Kasumi-1 (cell line): ENCODE measurements at regions not wholly inside any gene's neighbourhood (a gene's known extent, or its start where the extent isn't known, plus 50 kb on each side); places are given as distances from the start of the nearest gene placed in this dataset.

Experiments
- DNase-seq, 2 experiments: peaks; one replicate each; lab custom pipeline; 2025; lab: John Stamatoyannopoulos, UW

DNA sequence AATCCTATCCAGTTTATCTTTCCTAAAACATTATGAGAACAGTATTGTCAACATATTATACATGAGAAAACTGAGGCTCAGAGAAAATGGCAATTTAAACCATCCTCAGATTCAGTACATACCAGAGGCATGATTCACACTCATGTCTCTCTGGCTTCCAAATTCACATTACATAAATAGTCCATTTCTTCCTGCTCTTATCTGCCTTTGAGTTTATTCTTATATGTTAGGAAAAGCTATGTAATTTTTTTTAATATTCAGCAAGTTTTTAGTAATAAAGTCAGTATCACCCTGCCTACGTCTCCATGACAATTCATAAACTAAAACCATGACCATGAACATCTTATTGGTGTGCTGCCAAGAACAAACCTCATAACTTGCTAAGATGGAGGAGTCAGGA, 1260.2 kb upstream of the SORCS1 start:
- DNase-seq, result no peak

DNA sequence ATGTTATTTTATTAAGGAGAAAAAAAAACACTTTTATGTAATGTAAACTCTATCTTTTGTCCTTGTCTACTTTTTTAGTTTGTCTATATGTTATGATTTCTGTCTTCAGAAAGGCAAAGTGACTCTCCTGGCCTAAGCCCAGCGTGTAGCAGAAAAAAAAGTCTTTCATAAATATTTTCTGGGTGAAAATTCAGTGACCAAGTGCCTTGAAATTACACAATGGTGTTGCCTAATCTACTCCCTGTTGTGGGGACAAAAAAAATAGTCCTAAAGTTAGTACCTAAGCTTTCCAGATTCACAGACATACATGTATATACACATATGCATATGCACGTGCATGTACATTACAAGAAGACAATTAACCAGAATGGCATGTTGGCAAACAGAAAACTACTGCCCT, 1257.8 kb upstream of the SORCS1 start:
- DNase-seq, result no peak

- no peak for DNase-seq
These were observed 1256.8 kb upstream of the SORCS1 start for GRCh38 chr10:108421266-108421665.

DNA sequence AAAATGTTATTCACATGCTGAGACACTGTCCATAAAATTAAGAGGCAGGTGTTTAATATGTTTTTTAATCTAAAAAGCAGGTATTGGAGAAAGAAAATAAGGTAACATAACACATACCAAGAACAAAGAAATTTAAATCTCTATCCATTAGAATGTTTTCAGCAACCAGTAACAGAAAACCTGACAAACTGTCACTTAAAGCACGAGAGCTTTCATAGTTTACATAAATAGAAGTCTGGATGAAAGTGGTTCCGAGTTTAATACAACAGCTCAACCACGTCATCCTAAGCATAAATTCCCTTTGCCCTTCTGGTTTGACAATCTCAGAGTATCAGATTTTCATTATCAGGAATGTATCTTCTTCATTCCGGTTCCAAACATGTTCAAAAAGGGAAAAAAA, 1249.4 kb upstream of the SORCS1 start:
- DNase-seq, result no peak

DNA sequence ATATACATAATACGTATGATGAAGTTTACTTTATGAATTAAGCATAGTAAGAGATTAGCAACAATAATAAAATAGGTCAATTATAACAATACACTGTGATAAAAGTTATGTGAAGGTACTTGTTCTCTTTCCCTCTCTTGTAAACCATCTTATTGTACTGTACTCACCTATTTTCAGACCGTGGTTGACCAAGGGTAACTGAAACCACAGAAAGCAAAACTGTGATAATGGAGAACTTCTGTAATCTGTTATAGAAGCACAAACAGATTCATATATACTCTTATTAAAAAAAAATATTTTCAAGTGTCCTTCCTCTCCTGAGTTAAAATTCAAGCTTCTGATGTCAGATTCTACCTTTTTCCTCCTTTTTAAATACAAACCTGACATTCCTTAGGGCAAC, 1247.8 kb upstream of the SORCS1 start:
- DNase-seq, result no peak

GRCh38 chr10:108411894-108412293, 1247.4 kb upstream of the SORCS1 start:
- DNase-seq, result no peak

DNA sequence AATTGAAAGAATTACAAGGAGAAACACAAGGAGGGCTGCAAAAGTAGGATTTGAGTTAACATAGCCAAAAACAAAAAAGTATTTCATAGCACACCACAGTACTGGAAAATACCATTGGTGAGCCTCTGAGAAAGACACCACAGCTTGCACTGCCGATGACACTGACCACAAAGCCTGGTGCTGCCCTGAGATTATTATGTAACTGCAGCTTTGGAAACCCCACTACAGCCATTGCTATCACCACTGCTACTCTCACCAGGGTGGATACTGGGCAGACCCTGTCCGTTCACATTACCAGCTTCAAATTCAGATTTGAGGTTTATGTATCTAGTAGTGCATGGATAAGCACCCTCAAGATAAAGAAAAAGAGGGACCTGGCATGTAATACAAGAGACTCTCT, 1246.7 kb upstream of the SORCS1 start:
- DNase-seq, result no peak

GRCh38 chr10:108410236-108410635, 1245.7 kb upstream of the SORCS1 start:
- peak in 1 of 2 experiments; percentile 17 for DNase-seq

DNA sequence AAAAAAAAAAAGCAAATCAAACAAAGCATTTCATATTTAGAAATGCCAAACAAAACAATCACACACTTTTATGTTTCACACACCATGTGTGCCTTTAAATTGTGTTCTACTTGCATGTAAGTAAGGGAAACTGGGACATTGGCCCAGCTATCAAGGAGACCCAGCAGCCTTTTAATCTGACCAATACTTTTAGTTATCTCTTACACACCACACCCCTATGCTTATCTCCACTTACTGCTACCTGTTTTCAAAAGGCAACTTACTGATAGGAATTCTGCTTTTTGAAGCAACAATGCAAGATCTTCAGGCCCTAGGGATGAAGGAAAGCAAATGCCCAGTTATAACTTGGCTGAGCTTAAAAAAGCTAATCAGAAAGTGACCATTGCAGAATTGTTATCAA, 1244.8 kb upstream of the SORCS1 start:
- DNase-seq, result no peak

GRCh38 chr10:108404155-108404554, 1239.6 kb upstream of the SORCS1 start:
- no peak for DNase-seq

DNA sequence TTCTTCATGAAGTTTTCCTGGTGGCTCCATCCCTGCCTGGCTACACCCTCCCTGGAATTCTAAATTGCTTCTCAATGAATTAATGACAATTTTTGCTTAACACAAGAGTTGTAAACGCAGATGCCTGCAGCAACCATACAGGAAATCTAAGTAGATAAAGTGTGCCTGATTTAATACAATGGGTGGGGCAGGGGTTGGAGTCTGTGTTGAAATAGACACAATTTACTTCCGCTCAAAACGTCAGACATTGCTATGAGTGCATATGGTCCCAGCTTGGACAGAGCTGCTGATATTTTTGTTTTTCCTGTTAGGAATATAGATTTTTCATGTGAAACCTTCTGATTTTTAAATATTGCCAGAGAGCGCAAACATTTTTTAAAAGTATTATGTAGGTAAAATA, 1235.0 kb upstream of the SORCS1 start:
- DNase-seq, result no peak

DNA sequence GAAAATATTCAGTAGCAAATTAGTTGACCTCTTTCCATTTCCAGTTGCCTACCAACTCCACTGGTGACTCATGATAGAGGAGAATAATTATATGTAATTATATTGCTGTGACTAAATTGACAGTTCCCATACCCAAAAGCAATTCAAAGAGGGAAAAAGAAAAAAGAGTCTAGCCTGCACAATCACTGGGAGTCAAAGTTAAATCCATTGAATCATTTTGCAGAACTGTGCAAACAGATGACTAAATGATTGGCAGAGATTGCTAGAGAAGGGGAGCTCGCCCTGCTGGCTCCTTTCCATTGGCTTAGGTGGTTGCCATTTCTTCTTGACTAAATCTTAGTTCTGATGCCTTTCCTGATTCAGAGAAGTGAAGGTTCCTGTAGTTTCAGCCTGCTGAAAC, 1228.6 kb upstream of the SORCS1 start:
- no peak for DNase-seq

DNA sequence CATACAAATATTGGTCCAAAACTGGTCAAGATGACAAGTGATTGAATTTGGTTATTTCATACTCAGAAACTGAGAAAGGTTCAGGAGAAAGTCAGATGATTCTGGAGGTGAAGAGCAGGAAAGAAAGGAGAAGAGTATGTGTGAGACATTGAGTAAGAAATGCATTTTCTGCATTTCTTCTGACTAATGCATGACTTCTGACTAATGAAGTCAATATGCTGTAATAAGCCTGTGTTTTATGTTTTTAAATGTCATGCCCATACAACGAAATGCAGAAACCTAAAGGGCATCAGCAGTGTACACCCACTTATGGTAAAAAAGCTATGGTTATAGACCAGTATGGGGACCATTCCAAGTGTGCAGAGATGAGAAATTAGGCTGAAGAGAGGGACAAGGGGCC, 1227.8 kb upstream of the SORCS1 start:
- DNase-seq, result no peak

GRCh38 chr10:108388706-108389105, 1224.2 kb upstream of the SORCS1 start:
- DNase-seq, result no peak

DNA sequence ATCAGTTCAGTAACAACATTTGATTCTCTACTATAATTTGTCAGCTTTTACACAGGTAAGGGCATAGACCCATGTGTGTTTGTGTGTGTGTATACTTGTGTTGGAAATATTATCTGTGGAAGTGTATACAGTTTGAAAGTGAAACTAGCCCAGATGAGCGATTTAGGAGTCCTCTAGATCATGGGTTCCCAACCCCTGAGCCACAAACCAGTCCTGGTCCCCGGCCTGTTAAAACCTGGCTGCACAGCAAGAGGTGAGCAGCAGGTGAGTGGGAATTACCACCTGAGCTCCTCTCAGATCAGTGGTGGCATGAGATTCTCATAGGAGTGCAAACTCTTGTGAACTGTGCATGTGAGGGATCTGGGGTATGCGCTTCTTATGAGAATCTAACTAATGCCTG, 1221.5 kb upstream of the SORCS1 start:
- DNase-seq, result no peak

- no peak for DNase-seq
These were observed 1219.9 kb upstream of the SORCS1 start for GRCh38 chr10:108384378-108384777.

GRCh38 chr10:108378779-108379178, 1214.3 kb upstream of the SORCS1 start:
- no peak for DNase-seq

GRCh38 chr10:108375691-108376090, 1211.2 kb upstream of the SORCS1 start:
- no peak for DNase-seq

DNA sequence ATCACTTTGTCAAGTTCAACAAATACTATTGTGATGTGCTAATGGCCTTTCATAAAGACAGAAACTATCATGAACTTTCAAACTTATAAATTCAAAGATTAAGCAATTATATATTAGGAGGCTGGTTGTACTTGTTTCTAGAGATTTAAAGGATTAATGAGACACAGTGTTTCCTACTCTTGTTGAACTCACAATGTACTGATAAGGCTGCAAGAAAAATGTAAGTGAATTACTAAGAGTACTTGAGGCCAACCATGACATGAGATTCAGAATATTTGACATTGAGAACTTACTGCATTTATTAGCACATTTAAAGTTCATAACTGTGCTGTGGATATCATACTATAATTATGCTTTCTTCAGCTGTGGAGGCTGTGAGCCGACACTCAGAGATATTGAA, 1210.5 kb upstream of the SORCS1 start:
- no peak for DNase-seq

DNA sequence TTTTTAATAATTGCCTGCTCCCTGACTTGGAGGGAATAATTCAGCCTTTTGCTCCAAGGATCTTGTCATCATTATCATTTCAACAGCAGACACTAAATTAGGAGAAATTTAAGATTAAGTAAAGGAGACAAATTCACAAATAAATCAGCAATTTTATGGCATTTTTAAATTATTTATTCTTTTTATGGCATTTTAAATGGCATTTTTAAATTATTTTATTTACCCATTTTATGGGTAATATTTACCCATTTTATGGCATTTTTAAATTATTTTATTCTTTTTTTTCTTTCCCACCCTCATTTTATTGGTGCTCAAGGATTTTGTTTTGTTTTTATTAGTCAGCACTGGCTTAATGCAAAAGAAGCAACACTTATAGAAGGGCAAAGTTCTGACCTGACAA, 1201.0 kb upstream of the SORCS1 start:
- DNase-seq, result no peak

GRCh38 chr10:108363576-108363975, 1199.1 kb upstream of the SORCS1 start:
- DNase-seq, result no peak

- no peak for DNase-seq
These were observed 1198.5 kb upstream of the SORCS1 start for GRCh38 chr10:108362961-108363360.

DNA sequence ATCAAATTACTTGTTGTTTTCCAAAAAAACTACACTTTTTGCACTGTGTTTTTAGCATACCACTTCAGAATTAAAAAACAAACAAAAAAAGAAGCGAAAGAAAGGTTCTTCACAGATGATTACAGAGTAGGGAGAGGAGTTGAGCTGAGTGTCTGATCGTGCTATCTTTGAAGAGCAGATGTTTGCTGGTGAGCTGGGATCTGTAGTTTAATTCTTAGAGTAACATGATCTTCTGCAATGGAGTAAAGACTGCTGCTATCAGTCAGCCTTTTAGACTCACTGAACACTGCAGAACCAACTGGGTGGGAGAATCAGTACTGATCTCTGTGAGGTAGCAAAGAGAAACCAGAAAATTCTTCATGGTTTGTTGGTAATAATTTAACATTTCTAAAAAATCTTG, 1197.8 kb upstream of the SORCS1 start:
- no peak for DNase-seq

DNA sequence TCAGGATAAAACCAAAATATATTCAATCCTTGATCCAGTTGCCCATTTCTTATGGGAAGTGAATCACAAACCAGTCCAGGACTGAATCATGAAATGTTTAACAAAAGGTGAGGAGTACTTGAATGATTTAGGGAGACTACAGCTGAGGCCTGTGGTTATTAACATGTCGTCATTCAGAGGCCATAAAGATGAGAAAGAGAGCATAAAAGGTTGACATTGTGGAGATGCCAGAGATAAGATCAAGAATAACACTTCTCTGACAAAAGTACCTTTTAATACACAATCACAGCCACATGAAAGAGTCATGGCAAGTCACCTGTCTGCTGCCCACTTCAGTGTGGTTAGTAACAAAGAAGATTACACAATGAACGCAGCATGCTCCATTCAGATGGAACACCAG, 1195.7 kb upstream of the SORCS1 start:
- DNase-seq, result no peak

DNA sequence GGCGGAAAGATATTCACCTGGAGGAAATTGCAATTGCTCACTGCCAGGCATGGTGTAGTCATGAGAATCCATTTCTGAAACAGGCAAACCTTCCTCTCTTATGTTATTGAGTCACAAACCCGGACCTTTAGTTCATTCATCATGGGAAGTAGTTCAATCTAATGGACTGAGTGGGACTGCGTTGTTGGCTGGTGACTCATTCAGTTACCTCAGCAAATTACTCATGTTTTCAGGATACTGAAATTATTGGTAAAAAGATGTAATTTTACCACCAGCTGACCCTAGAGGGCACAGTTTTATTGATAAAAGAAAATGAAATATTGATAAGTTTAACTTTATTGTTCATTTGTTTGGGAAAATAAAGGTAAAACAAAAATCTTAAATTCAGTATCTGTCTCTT, 1194.4 kb upstream of the SORCS1 start:
- no peak for DNase-seq
